Panc1 (cell line): ENCODE measurements at regions not wholly inside any gene's neighbourhood (a gene's known extent, or its start where the extent isn't known, plus 50 kb on each side); places are given as distances from the start of the nearest gene placed in this dataset.

Experiments
- ATAC-seq: fragments of 200-7000 bp; cut with Tn5 transposase; 2 replicates; pipeline ENCODE4 v1.9.1; 2020; ENCODE audit warnings: mild to moderate bottlenecking, moderate library complexity
- BruUV-seq: library from RNA; stranded (reverse); fragments of 400-500 nt; replicated peaks from 2 replicates; lab custom pipeline; 2021; lab: Mats Ljungman, UMichigan
- CTCF ChIA-PET: fragments of 300-600 bp; sonication (Branson Sonifier 250); formaldehyde crosslinking; loops from one replicate; lab custom pipeline; 2022; ENCODE audit warnings: antibody characterized with exemption; lab: Charles Lee
- POLR2A ChIA-PET: fragments of 300-600 bp; sonication (Branson Sonifier 250); formaldehyde crosslinking; loops from one replicate; lab custom pipeline; 2022; ENCODE audit warnings: antibody characterized with exemption; lab: Charles Lee
- DNase-seq: peaks from one replicate; pipeline ENCODE4 v3.0.0-alpha.2; 2010; ENCODE audit warnings: low read depth, low spot score
- H3K27ac ChIP-seq: 2 replicates; pipeline ENCODE4 v1.5.1; 2011; ENCODE audit warnings: mild to moderate bottlenecking, low read length, inconsistent platforms
- H3K27me3 ChIP-seq: fragments of 200-500 bp; sonication (Bioruptor generic); 2 replicates; pipeline ENCODE4 v1.6.0; 2014; ENCODE audit warnings: low read length, inconsistent platforms; ENCODE audit not compliant: control insufficient read depth, insufficient read depth
- H3K36me3 ChIP-seq: fragments of 200-500 bp; sonication (Bioruptor generic); 2 replicates; pipeline ENCODE4 v1.5.1; 2014; ENCODE audit warnings: inconsistent platforms, mild to moderate bottlenecking, low read length, moderate library complexity; ENCODE audit not compliant: control insufficient read depth, insufficient read depth
- H3K4me1 ChIP-seq: 2 replicates; pipeline ENCODE4 v1.5.1; 2011; ENCODE audit warnings: inconsistent platforms, mild to moderate bottlenecking, low read length, moderate library complexity; ENCODE audit not compliant: control insufficient read depth, insufficient read depth
- H3K4me3 ChIP-seq, 2 experiments: 2 replicates each; pipeline ENCODE4 v1.5.1; 2011 to 2012; ENCODE audit warnings: low read depth in 2 of 2, low read length in 2 of 2, mild to moderate bottlenecking in 2 of 2, inconsistent platforms in 1 of 2, moderate library complexity in 1 of 2
- H3K9me3 ChIP-seq: fragments of 200-500 bp; sonication (Bioruptor generic); 2 replicates; pipeline ENCODE4 v1.5.1; 2014; ENCODE audit warnings: low read depth, mild to moderate bottlenecking, inconsistent platforms, low read length, moderate library complexity; ENCODE audit not compliant: control insufficient read depth, insufficient read depth
- POLR2AphosphoS5 ChIP-seq: IDR thresholded peaks from 2 replicates; pipeline ENCODE4 v1.6.1; 2012; ENCODE audit warnings: mild to moderate bottlenecking, low read depth, low read length, moderate library complexity
- SIN3A ChIP-seq: IDR thresholded peaks from 2 replicates; pipeline ENCODE4 v1.6.1; 2012; ENCODE audit warnings: low read depth, mild to moderate bottlenecking, low read length, moderate library complexity, borderline replicate concordance; ENCODE audit not compliant: insufficient read depth
- TCF7L2 ChIP-seq: IDR thresholded peaks from 2 replicates; pipeline ENCODE4 v1.6.1; 2011; ENCODE audit warnings: mild to moderate bottlenecking, low read depth, low read length, inconsistent platforms
- in situ Hi-C: cut with HindIII; loops from 2 replicates; pipeline ENCODE4 v1.10.0; 2016; ENCODE audit warnings: low sequenced_read_pairs, low pct_unique_long_range_greater_than_20kb
- intact Hi-C: fragments of 100-400 bp; cut with micrococcal nuclease; formaldehyde crosslinking; loops from one replicate; pipeline ENCODE4 v1.10.0; 2022; ENCODE audit not compliant: unreplicated experiment
- TF ChIP-seq, protein P1 (sequence below): fragments of 450-650 bp; IDR thresholded peaks from 2 replicates; pipeline ENCODE4 v1.5.1; 2017; ENCODE audit warnings: mild to moderate bottlenecking
- TF ChIP-seq, protein P2 (sequence below), 2 experiments: IDR thresholded peaks; 2 replicates each; pipeline ENCODE4 v1.6.1; 2011 to 2012; ENCODE audit warnings: low read depth in 2 of 2, control low read depth in 1 of 2, low read length in 1 of 2, mild to moderate bottlenecking in 1 of 2, moderate library complexity in 1 of 2; ENCODE audit not compliant: insufficient read depth in 1 of 2

- no peaks in the 10 kb centered on the region for H3K27me3 ChIP-seq
- intact Hi-C loops: no loop called here
- no peaks in the 10 kb centered on the region for H3K4me1 ChIP-seq
- BruUV-seq: no TSS peak
- ChIA-PET CTCF (no interaction called here), POLR2A (no interaction called here)
- no peaks in the 10 kb centered on the region for H3K9me3 ChIP-seq
- in situ Hi-C loops: no loop called here
- H3K4me3 ChIP-seq: no peak overlapping the region
- no peaks in the 10 kb centered on the region for H3K36me3 ChIP-seq
- TF ChIP-seq, protein P1, sequence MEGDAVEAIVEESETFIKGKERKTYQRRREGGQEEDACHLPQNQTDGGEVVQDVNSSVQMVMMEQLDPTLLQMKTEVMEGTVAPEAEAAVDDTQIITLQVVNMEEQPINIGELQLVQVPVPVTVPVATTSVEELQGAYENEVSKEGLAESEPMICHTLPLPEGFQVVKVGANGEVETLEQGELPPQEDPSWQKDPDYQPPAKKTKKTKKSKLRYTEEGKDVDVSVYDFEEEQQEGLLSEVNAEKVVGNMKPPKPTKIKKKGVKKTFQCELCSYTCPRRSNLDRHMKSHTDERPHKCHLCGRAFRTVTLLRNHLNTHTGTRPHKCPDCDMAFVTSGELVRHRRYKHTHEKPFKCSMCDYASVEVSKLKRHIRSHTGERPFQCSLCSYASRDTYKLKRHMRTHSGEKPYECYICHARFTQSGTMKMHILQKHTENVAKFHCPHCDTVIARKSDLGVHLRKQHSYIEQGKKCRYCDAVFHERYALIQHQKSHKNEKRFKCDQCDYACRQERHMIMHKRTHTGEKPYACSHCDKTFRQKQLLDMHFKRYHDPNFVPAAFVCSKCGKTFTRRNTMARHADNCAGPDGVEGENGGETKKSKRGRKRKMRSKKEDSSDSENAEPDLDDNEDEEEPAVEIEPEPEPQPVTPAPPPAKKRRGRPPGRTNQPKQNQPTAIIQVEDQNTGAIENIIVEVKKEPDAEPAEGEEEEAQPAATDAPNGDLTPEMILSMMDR: no peak
- TF ChIP-seq TCF7L2: no peak
- TF ChIP-seq, protein P2, sequence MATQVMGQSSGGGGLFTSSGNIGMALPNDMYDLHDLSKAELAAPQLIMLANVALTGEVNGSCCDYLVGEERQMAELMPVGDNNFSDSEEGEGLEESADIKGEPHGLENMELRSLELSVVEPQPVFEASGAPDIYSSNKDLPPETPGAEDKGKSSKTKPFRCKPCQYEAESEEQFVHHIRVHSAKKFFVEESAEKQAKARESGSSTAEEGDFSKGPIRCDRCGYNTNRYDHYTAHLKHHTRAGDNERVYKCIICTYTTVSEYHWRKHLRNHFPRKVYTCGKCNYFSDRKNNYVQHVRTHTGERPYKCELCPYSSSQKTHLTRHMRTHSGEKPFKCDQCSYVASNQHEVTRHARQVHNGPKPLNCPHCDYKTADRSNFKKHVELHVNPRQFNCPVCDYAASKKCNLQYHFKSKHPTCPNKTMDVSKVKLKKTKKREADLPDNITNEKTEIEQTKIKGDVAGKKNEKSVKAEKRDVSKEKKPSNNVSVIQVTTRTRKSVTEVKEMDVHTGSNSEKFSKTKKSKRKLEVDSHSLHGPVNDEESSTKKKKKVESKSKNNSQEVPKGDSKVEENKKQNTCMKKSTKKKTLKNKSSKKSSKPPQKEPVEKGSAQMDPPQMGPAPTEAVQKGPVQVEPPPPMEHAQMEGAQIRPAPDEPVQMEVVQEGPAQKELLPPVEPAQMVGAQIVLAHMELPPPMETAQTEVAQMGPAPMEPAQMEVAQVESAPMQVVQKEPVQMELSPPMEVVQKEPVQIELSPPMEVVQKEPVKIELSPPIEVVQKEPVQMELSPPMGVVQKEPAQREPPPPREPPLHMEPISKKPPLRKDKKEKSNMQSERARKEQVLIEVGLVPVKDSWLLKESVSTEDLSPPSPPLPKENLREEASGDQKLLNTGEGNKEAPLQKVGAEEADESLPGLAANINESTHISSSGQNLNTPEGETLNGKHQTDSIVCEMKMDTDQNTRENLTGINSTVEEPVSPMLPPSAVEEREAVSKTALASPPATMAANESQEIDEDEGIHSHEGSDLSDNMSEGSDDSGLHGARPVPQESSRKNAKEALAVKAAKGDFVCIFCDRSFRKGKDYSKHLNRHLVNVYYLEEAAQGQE (IDR thresholded peaks at IDR 0.05; ENCODE audit: insufficient read depth in 1 of 2, low read depth in 2 of 2, low read length in 1 of 2): no peak
- TF ChIP-seq POLR2AphosphoS5: no peak
- TF ChIP-seq SIN3A: no peak
- ATAC-seq (no peak), DNase-seq (no peak)
- H3K27ac ChIP-seq: no peak overlapping the region
Observed at GRCh38 chr16:86700046-86700945, 121.9 kb downstream of the FOXL1 start.

GRCh38 chr16:86701286-86701975 is 123.1 kb downstream of the FOXL1 start:
- no TSS peak for BruUV-seq
- no peak overlapping the region for H3K4me3 ChIP-seq
- CTCF ChIA-PET: no interaction called here
- TF ChIP-seq, protein P1: no peak
- TF ChIP-seq, protein P2 (IDR thresholded peaks at IDR 0.05; ENCODE audit: insufficient read depth in 1 of 2, low read depth in 2 of 2, low read length in 1 of 2): no peak
- TF ChIP-seq POLR2AphosphoS5 (no peak), TCF7L2 (no peak), SIN3A (no peak)
- no peaks in the 10 kb centered on the region for H3K27me3 ChIP-seq
- no peaks in the 10 kb centered on the region for H3K36me3 ChIP-seq
- ATAC-seq (no peak), DNase-seq (no peak)
- in situ Hi-C loops (no loop called here), intact Hi-C loops (no loop called here)
- POLR2A ChIA-PET: no interaction called here
- no peaks in the 10 kb centered on the region for H3K4me1 ChIP-seq
- no peak overlapping the region for H3K27ac ChIP-seq
- H3K9me3 ChIP-seq: no peaks in the 10 kb centered on the region
